K562 (cell line): ENCODE measurements at regions not wholly inside any gene's neighbourhood (a gene's known extent, or its start where the extent isn't known, plus 50 kb on each side); places are given as distances from the start of the nearest gene placed in this dataset.
"Not testable (repeated sequence)": the region's sequence is repeated elsewhere in the genome, so short reads cannot be mapped to it uniquely, and the experiment has no call there.

Experiments used
- ATAC-seq: fragments of 200-7000 bp; cut with Tn5 transposase; 3 replicates; pipeline ENCODE4 v1.9.1; 2020; ENCODE audit warnings: moderate library complexity
- BruUV-seq: library from RNA; stranded (reverse); fragments of 400-500 nt; replicated peaks from 2 replicates; lab custom pipeline; 2021; lab: Mats Ljungman, UMichigan
- CTCF ChIA-PET: fragments of 300-600 bp; formaldehyde crosslinking; extraction: SDS; loops from one replicate; lab custom pipeline; 2021; ENCODE audit warnings: low intra/inter-chr PET ratio; lab: Yijun Ruan, JAX
- POLR2A ChIA-PET: fragments of 300-600, 350-650 bp; sonication (Branson Sonifier 250); formaldehyde crosslinking; extraction: SDS; loops from one replicate; lab custom pipeline; 2021; ENCODE audit warnings: antibody characterized with exemption, inconsistent platforms; lab: Yijun Ruan, JAX
- DNase-seq, 4 experiments: peaks; one replicate each; pipeline versions ENCODE4 v3.0.0 to v3.0.0-alpha.2; 2011 to 2018; ENCODE audit warnings: low spot score in 3 of 4, mixed read lengths in 3 of 4; ENCODE audit errors: extremely low read depth in 1 of 4
- FAIRE-seq: peaks from 2 replicates; lab custom pipeline; 2011; peaks lifted over from hg19 to GRCh38; lab: Jason Lieb, UNC
- H2AFZ ChIP-seq: 2 replicates; pipeline ENCODE4 v1.6.0; 2011; ENCODE audit warnings: low read depth, low read length, control low read depth, inconsistent platforms
- H3K27ac ChIP-seq: fragments of 200-600 bp; 3 replicates; pipeline ENCODE4 v1.8.0; 2011; ENCODE audit warnings: low read depth, mild to moderate bottlenecking, control low read depth, inconsistent platforms, low read length, moderate library complexity, mixed read lengths; ENCODE audit errors: extremely low read depth
- H3K27me3 ChIP-seq, 2 experiments: fragments of 300-600 bp in 1 of 2; 2 replicates in 1 of 2; 3 replicates in 1 of 2; pipeline versions ENCODE4 v1.6.0 to v1.8.0; 2011; ENCODE audit warnings: inconsistent platforms in 2 of 2, low read length in 2 of 2, mild to moderate bottlenecking in 1 of 2, mixed read lengths in 1 of 2, moderate library complexity in 1 of 2; ENCODE audit not compliant: control insufficient read depth in 2 of 2, insufficient read depth in 2 of 2
- H3K36me3 ChIP-seq: fragments of 300-600 bp; 3 replicates; pipeline ENCODE4 v1.8.0; 2011; ENCODE audit warnings: mild to moderate bottlenecking, low read length, inconsistent platforms; ENCODE audit not compliant: control insufficient read depth, insufficient read depth
- H3K4me1 ChIP-seq, 2 experiments: fragments of 200-600 bp in 1 of 2; replicated peaks in 1 of 2; 2 replicates in 1 of 2; 3 replicates in 1 of 2; pipeline versions ENCODE4 v1.5.1 to v1.8.0; 2011; ENCODE audit warnings: inconsistent platforms in 2 of 2, low read length in 2 of 2, mild to moderate bottlenecking in 1 of 2, mixed read lengths in 1 of 2, moderate library complexity in 1 of 2; ENCODE audit not compliant: control insufficient read depth in 2 of 2, insufficient read depth in 2 of 2
- H3K4me2 ChIP-seq: 2 replicates; pipeline ENCODE4 v1.6.1; 2011; ENCODE audit warnings: low read length, control low read depth, inconsistent platforms, mixed read lengths; ENCODE audit not compliant: insufficient read depth
- H3K4me3 ChIP-seq: fragments of 200-600 bp; sonication (generic), shearing (Covaris generic); 2 replicates; pipeline ENCODE4 v1.5.1; 2016; ENCODE audit warnings: control low read depth, inconsistent platforms
- H3K79me2 ChIP-seq: fragments of 200-600 bp; 3 replicates; pipeline ENCODE4 v1.8.0; 2011; ENCODE audit warnings: low read length, inconsistent platforms; ENCODE audit not compliant: control insufficient read depth, insufficient read depth
- H3K9ac ChIP-seq, 2 experiments: 2 replicates each; pipeline versions ENCODE4 v1.6.0 to v1.6.1; 2011; ENCODE audit warnings: low read depth in 2 of 2, low read length in 2 of 2, control low read depth in 1 of 2, inconsistent platforms in 1 of 2, mild to moderate bottlenecking in 1 of 2, mixed read lengths in 1 of 2; ENCODE audit not compliant: insufficient read depth in 1 of 2
- H3K9me1 ChIP-seq: one replicate; pipeline ENCODE4 v1.6.0; 2011; ENCODE audit warnings: inconsistent platforms, mild to moderate bottlenecking, low read length, moderate library complexity; ENCODE audit not compliant: control insufficient read depth, insufficient read depth
- H3K9me3 ChIP-seq: replicated peaks from 2 replicates; pipeline ENCODE4 v1.5.1; 2011; ENCODE audit warnings: low read depth, low read length, inconsistent platforms; ENCODE audit not compliant: control insufficient read depth, insufficient read depth
- H4K20me1 ChIP-seq: replicated peaks from 2 replicates; pipeline ENCODE4 v1.6.1; 2011; ENCODE audit warnings: low read length, inconsistent platforms, mixed read lengths; ENCODE audit not compliant: control insufficient read depth, insufficient read depth
- MEF2A ChIP-seq: IDR thresholded peaks from 2 replicates; pipeline ENCODE4 v1.6.1; 2011; ENCODE audit warnings: low read depth, mild to moderate bottlenecking, low read length, moderate library complexity; ENCODE audit not compliant: control insufficient read depth
- WGBS: fragments of 100-300 bp; shearing (Covaris generic); methylation state at CpG from one replicate; pipeline ENCODE4 v1.1.6; 2016; ENCODE audit warnings: low coverage, mixed read lengths; ENCODE audit not compliant: insufficient coverage; ENCODE audit errors: missing lambda C conversion rate; 5-methylcytosine and 5-hydroxymethylcytosine counted together
- in situ Hi-C: fragments of 300-500 bp; cut with MboI; formaldehyde crosslinking; loops from 4 replicates; pipeline ENCODE4 v1.15.0; 2018; ENCODE audit warnings: inconsistent platforms, mixed read lengths
- intact Hi-C: fragments of 100-400 bp; cut with micrococcal nuclease; formaldehyde crosslinking; loops from 2 replicates; pipeline ENCODE4 v1.14.2; 2022

- Histone ChIP-seq H4K20me1 (no peaks in the 10 kb centered on the region), H3K36me3 (no peaks in the 10 kb centered on the region), H3K9me3 (no peaks in the 10 kb centered on the region), H3K4me3 (no peak overlapping the region), H3K9me1 (no peaks in the 10 kb centered on the region), H2AFZ (no peak overlapping the region), H3K27ac (no peak overlapping the region), H3K4me1 (no peaks in the 10 kb centered on the region), H3K9ac (no peak overlapping the region), H3K79me2 (no peaks in the 10 kb centered on the region), H3K4me2 (no peak overlapping the region), H3K27me3 (no peaks in the 10 kb centered on the region)
- WGBS, result 1% methylated on average over 12 of the region's 13 CpGs
- ATAC-seq (no peak), FAIRE-seq (no peak), DNase-seq (no peak)
- ChIA-PET CTCF (no interaction called here), POLR2A (no interaction called here)
- in situ Hi-C loops (no loop called here), intact Hi-C loops (no loop called here)
- TF ChIP-seq MEF2A, result no peak
- BruUV-seq, result no TSS peak
Observed at GRCh38 chr10:106267591-106267990, 896.9 kb downstream of the SORCS1 start.

GRCh38 chr10:106257432-106257831, 907.1 kb downstream of the SORCS1 start:
- H3K9me1 ChIP-seq, H3K27me3 ChIP-seq, H3K27ac ChIP-seq, H3K4me1 ChIP-seq, H3K79me2 ChIP-seq, in situ Hi-C loops, H3K4me3 ChIP-seq, DNase-seq, H3K4me2 ChIP-seq, H3K9me3 ChIP-seq, FAIRE-seq, H3K36me3 ChIP-seq, H2AFZ ChIP-seq, POLR2A ChIA-PET, intact Hi-C loops, H4K20me1 ChIP-seq, BruUV-seq, CTCF ChIA-PET, H3K9ac ChIP-seq, ATAC-seq: not testable (repeated sequence)
- 0% methylated on average over 6 of the region's 6 CpGs for WGBS
